Mucosa of descending colon (tissue), 3 donors: ENCODE measurements at regions not wholly inside any gene's neighbourhood (a gene's known extent, or its start where the extent isn't known, plus 50 kb on each side); places are given as distances from the start of the nearest gene placed in this dataset.
"Not testable (repeated sequence)": the region's sequence is repeated elsewhere in the genome, so short reads cannot be mapped to it uniquely, and the experiment has no call there.

Experiments
- ATAC-seq: fragments of 200-7000 bp; cut with Tn5 transposase; one replicate; pipeline ENCODE4 v1.9.1; 2020; ENCODE audit warnings: mild to moderate bottlenecking, moderate library complexity
- DNase-seq, 3 donors: peaks; one replicate each; pipeline ENCODE4 v3.0.0-alpha.2; 2020
- H3K36me3 ChIP-seq: fragments of 200-600 bp; one replicate; pipeline ENCODE4 v1.8.0; 2021; ENCODE audit warnings: low read depth, mild to moderate bottlenecking
- H3K4me1 ChIP-seq: fragments of 200-600 bp; one replicate; pipeline ENCODE4 v1.8.0; 2021; ENCODE audit warnings: low read depth, mild to moderate bottlenecking
- H3K4me3 ChIP-seq: fragments of 200-600 bp; one replicate; pipeline ENCODE4 v1.8.0; 2021; ENCODE audit warnings: mild to moderate bottlenecking
- H3K9me3 ChIP-seq: fragments of 200-600 bp; one replicate; pipeline ENCODE4 v1.8.0; 2021; ENCODE audit warnings: mild to moderate bottlenecking
- intact Hi-C, 2 donors: fragments of 100-400 bp; cut with DNase I in 1 of 2; cut with micrococcal nuclease in 1 of 2; formaldehyde crosslinking; loops; one replicate each; pipeline versions ENCODE4 v1.11.0 to v1.11.1; 2022; cut with DNase I, micrococcal nuclease
- TF ChIP-seq, protein P1 (sequence below): fragments of 200-600 bp; IDR thresholded peaks from one replicate; pipeline ENCODE4 v1.8.0; 2022; ENCODE audit warnings: antibody characterized with exemption, mild to moderate bottlenecking
- donor health status: DM: no; HTN: no; CAD: no; lungs with moderate emphysema.
- donor health status: DM: no; HTN: no; CAD: no.
- donor health status: DM: no; HTN: yes; CAD: no.

DNA sequence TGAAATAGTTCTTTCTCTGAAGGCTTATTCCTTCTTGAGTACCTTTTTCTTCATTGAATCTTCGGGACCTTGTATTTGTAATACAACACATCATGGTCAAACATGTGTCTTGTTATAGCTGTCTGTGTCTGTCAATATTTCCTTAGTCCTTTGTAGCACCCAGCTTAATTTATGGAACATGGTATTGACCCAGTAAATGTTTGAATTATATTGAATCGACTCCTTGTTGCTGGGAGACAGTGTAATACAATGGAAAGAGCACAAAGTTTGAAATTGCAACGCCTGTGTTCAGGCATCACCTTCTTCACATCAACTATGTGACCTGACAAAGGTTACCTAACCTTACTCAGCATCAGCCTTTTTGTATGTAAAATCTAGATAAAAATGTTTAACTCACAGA, 267.2 kb upstream of the CYRIA start:
- DNase-seq (no peak), ATAC-seq (no peak)
- Histone ChIP-seq H3K4me3 (no peak overlapping the region), H3K9me3 (no peaks in the 10 kb centered on the region), H3K4me1 (no peaks in the 10 kb centered on the region), H3K36me3 (no peaks in the 10 kb centered on the region)
- intact Hi-C loops: no loop called here
- TF ChIP-seq, protein P1, sequence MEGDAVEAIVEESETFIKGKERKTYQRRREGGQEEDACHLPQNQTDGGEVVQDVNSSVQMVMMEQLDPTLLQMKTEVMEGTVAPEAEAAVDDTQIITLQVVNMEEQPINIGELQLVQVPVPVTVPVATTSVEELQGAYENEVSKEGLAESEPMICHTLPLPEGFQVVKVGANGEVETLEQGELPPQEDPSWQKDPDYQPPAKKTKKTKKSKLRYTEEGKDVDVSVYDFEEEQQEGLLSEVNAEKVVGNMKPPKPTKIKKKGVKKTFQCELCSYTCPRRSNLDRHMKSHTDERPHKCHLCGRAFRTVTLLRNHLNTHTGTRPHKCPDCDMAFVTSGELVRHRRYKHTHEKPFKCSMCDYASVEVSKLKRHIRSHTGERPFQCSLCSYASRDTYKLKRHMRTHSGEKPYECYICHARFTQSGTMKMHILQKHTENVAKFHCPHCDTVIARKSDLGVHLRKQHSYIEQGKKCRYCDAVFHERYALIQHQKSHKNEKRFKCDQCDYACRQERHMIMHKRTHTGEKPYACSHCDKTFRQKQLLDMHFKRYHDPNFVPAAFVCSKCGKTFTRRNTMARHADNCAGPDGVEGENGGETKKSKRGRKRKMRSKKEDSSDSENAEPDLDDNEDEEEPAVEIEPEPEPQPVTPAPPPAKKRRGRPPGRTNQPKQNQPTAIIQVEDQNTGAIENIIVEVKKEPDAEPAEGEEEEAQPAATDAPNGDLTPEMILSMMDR: no peak

DNA sequence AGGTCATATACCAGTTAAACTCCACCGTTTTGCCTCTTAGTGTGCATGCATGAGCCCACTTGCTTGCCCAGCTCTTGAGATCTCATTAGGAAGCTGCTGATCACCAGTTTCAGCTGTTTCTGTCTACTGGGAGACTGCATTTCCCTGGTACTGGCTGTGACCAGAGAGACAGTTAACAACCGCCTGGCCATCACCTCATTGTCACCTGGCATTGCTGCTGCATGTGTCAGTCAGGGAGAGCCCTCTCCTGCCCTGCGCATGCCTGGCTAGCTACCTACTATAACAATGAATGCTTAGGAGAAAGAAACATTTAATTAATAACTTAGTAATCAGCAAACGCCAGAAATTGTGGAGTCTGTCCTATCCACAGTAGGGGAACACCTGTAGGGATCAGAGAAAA, 265.8 kb upstream of the CYRIA start:
- Histone ChIP-seq H3K4me3 (no peak overlapping the region), H3K9me3 (no peaks in the 10 kb centered on the region), H3K36me3 (no peaks in the 10 kb centered on the region), H3K4me1 (no peaks in the 10 kb centered on the region)
- ATAC-seq (no peak), DNase-seq (no peak)
- TF ChIP-seq, protein P1: no peak
- intact Hi-C loops: no loop called here

DNA sequence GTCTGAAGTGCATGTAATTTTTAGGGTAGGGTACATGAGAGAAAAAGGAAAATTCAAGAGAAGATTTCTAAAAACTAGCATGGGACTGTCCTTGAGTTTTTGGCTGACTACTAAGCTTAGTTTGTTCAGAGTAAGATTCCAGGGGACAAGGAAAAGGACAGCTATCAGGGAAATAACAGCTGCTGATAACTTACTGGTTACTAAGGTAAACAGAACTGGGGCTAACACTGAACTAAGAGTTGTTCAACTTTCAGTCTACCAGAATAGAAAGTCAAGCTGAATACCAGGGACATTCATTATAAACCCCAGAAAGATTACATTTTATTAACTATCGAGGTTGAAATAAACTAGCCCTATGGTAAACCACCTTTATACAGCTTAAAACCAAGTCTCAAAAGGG, 261.8 kb upstream of the CYRIA start:
- intact Hi-C loops: no loop called here
- no peak for ATAC-seq

DNA sequence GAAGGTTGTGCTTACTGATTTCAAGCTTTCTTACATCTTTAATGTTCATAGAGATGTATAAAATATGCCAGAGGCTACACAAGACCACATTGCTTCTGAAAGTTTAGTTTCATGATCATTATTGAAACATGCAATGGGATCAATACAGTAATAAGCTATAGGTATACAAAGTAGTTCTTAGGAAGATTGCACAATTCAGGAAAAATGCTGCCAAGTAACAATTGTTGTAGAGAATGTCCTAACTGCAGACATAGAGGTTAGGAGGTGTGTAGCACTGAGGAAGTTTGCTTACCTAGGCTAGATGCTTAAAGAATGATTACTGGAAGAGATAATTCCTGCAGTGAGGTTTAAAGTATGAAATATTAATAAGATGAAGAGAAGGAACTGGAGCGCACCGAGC, 259.5 kb upstream of the CYRIA start:
- H3K9me3 ChIP-seq: no peaks in the 10 kb centered on the region
- intact Hi-C loops: no loop called here
- ATAC-seq (no peak), DNase-seq (no peak)
- no peak overlapping the region for H3K4me3 ChIP-seq
- no peaks in the 10 kb centered on the region for H3K4me1 ChIP-seq
- TF ChIP-seq, protein P1: no peak
- H3K36me3 ChIP-seq: no peaks in the 10 kb centered on the region

More for the DNA sequence above, 261.8 kb upstream of the CYRIA start:
- no peak for DNase-seq
- TF ChIP-seq, protein P1: no peak
- Histone ChIP-seq H3K4me3 (no peak overlapping the region), H3K9me3 (no peaks in the 10 kb centered on the region), H3K36me3 (no peaks in the 10 kb centered on the region), H3K4me1 (no peaks in the 10 kb centered on the region)

DNA sequence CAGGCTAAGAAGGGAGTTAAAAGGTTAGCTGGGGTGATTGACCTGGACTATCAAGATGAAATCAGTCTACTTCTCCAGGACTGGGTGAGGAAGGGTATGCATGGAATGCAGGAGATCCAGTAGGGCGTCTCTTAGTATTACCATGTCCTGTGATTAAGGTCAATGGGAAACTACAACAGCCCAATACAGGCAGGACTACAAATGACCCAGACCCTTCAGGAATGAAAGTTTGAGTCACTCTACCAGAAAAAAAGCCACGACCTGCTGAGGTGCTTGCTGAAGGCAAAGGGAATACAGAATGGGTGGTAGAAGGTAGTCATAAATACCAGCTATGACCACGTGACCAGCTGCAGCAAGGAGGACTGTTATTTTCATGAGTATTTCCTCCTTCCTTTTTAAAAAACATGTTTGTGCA, 249.7 kb upstream of the CYRIA start:
- intact Hi-C loops: not testable (repeated sequence)

DNA sequence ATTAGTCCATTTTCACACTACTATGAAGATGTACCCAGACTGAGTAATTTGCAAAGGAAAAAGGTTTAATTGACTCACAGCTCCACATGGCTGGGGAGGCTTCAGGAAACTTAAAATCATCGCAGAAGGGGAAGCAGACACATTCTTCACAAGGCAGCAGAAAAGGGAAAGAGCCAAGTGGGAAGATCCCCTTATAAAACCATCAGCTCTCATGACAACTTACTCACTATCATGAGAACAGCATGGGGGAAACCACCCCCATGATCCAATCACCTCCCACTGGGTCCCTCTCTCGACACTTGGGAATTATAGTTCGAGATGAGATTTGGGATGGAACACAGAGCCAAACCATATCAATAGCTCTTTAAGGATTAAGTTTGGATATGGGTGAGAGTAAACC, 246.1 kb upstream of the CYRIA start:
- no peaks in the 10 kb centered on the region for H3K9me3 ChIP-seq
- H3K36me3 ChIP-seq: no peaks in the 10 kb centered on the region
- H3K4me3 ChIP-seq: no peak overlapping the region
- H3K4me1 ChIP-seq: no peaks in the 10 kb centered on the region
- ATAC-seq (no peak), DNase-seq (no peak)
- TF ChIP-seq, protein P1: no peak
- intact Hi-C loops: no loop called here

More for the DNA sequence above, 249.7 kb upstream of the CYRIA start:
- H3K9me3 ChIP-seq, H3K4me1 ChIP-seq, H3K4me3 ChIP-seq, ATAC-seq, DNase-seq, H3K36me3 ChIP-seq: not testable (repeated sequence)
